HG03045 (cell line): ENCODE measurements at regions not wholly inside any gene's neighbourhood (a gene's known extent, or its start where the extent isn't known, plus 50 kb on each side); places are given as distances from the start of the nearest gene placed in this dataset.

Source experiments
- ATAC-seq: cut with Tn5 transposase; IDR thresholded peaks from one replicate; pipeline ENCODE4 v1.9.1; 2021; ENCODE audit warnings: mild to moderate bottlenecking, moderate library complexity; ENCODE audit not compliant: unreplicated experiment

- ATAC-seq = no peak
These were observed 136.9 kb upstream of the FOXF1 start for GRCh38 chr16:86373276-86373901.

- no peak for ATAC-seq
These were observed 135.7 kb upstream of the FOXF1 start for GRCh38 chr16:86374603-86375130.

DNA sequence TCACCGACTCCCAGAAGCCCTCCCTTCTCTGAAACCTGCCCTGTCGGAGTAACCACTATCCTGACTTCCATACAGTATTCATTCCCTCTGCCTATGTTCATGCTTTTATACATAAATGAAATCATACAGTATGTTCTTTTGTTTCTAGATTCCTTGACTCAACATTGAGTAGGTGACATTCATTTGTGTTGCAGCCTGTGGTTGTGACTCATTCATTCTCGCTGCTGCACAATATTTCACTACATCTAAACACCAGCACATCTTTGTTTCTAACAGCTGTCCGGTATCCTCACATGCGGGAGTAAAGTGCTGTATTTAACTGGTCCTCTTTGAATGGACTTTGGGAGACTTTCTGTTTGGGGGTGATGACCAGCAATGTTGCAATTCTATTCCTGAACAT lies 135.0 kb upstream of the FOXF1 start:
- no peak for ATAC-seq

GRCh38 chr16:86375851-86376250 lies 134.5 kb upstream of the FOXF1 start:
- no peak for ATAC-seq

DNA sequence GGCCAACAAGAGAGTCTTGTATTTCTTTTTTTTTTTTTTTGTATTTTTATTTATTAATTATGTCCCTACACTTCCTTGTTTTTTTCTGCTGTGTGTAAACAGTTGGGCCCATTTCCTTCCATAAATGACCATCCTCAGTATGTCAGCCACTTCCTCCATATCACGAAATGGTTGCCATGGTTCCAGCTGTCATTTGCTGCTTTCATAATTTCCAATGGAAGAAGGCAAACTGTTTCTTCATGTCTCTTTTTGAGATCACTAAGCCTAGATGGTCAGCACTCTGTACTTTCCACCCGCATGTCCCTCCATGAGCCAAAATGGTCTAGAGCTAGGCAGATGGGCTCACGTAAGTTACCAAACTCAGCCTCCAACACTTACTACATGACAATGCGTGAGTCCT lies 133.5 kb upstream of the FOXF1 start:
- no peak for ATAC-seq

GRCh38 chr16:86377251-86378022 lies 132.9 kb upstream of the FOXF1 start:
- no peak for ATAC-seq

DNA sequence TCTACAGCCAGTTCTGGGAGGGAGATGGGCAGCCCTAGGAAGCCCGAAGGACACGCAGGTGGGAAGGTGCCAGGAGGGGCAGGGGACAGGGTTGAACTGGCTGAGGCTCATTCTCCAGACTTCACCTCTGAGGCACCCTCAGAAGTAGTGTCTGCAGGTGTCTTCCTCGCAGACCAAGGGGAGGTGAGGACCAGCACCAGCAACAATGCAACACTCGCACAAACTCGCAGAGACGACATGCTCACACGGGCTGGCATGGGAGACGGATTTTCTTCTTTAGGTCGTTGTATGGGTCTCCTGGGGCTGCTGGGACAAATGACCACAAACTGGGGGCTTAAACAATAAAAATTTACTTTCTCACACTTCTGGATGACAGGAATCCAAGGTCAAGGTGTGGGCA lies 132.2 kb upstream of the FOXF1 start:
- no peak for ATAC-seq

DNA sequence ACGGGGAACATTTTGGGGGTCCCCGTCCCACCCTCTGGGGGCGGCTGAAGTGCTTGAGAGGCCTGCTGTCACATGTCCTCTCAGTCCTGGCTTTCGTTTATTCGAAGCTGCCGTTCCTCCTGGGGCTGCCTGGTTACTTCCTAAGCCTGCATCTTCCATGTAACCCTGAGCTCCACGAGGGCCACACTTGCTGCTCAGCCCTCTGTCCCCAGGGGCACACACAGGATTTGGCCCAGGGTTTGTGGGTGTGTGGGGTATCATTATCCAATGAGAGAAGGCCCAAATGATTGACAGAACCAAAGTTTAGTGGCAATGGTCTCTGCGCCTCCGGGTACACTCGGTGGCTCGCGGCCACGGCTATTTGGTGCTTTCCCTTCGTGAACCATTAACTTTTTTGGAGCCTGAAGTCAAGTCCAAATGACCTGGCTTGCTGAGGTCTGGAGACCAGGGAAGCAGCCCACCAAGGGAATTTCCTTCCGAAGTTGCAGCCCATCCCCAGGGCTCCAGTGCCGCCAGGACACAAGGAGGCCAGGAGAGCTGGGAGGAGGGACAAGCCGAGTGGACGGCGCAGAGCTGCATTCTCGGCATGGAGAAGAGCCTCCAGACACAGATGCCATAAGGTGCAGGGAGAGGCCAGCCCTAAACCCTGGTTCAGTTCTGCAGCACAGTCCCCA lies 131.4 kb upstream of the FOXF1 start:
- ATAC-seq = no peak

- no peak for ATAC-seq
These were observed 130.9 kb upstream of the FOXF1 start for GRCh38 chr16:86379505-86379846.

- no peak for ATAC-seq
These were observed 130.3 kb upstream of the FOXF1 start for GRCh38 chr16:86380030-86380429.

DNA sequence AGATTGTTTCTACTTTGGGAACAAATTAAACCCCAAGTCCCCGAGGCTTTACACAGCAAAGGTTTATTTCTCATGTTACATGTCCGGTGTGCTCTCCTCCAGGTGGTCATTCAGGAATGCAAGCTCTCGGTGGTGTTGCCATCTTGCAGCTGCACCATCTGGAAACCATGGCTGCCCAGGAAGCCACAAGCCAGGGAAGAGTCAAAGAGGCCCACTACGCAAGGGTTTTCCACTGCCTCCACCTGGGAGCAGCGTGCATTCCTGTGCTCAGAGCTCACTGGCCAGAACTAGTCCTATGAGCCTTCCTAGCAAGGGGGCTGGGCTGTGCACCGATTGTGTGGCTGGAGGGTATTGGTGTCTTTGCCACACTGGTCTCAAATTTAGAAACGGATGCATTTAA lies 128.8 kb upstream of the FOXF1 start:
- no peak for ATAC-seq

- ATAC-seq = no peak
These were observed 128.1 kb upstream of the FOXF1 start for GRCh38 chr16:86382067-86382773.

DNA sequence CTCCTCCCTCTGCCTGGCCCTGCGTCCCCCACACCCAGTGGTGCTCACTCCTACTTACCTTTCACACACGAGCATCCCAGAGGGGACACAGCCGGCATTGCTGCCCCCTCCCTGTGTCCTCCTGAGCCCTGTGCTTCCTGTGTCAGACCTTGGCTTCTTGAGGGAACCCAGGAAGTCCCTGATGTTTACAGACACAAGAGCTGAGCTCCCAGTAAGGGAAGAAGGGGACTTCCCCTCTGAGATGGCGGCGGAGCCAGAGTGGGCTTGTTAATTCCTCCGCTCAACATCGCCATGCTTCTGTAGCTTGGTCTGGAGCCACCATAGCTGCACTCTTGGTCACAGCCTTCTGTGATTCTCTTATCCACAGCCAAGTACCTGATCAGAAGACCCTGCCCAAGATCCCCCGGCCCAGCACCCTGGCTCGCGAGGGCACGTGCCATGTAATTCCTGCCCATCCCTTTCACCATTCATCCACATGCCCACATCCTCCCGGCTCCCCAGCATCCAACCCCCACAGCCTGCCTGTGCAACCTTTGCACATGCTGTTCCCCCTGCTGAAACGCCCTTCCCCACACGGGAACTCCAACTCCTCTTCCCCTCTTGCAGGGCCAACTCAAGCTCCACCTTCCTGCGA lies 127.4 kb upstream of the FOXF1 start:
- no peak for ATAC-seq

DNA sequence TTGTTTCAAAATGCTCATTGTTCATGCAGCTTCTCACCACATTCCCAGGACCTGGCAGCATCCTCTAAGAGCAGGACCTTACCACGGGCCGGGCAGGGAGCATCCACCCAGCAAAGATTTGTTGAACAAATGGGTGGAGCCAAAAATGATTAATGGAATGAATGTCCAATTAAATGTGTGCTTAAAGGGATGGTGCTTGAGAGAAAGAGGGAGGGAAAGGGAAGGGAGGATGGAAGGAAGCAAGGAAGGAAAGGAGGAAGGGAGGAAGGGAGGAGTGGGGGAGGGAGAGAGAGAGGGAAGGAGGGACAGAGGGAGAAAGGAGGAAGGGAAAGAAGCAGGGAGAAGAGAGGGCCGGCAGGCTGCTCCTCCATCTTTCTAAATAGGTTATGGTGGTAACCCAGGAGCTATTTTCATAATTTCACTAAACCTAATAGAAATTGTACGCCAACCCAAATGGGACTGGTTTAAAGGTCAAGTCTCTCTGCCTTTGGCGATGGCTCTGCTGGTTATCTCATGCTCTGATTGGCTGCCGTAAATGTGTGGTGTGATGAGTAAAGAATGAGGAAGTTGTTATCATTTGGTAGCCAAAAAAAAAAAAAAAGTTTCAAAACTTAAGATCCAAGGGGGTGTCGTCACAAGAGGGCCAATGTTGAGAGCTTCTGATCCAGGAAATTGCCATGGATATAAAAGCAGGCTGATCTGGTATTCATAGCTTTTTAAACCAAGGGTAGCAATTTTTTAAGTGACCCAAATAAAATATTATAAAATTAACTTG lies 126.7 kb upstream of the FOXF1 start:
- ATAC-seq = no peak

- no peak for ATAC-seq
These were observed 126.1 kb upstream of the FOXF1 start for GRCh38 chr16:86384263-86384649.

GRCh38 chr16:86384980-86385379 lies 125.3 kb upstream of the FOXF1 start:
- ATAC-seq = no peak

DNA sequence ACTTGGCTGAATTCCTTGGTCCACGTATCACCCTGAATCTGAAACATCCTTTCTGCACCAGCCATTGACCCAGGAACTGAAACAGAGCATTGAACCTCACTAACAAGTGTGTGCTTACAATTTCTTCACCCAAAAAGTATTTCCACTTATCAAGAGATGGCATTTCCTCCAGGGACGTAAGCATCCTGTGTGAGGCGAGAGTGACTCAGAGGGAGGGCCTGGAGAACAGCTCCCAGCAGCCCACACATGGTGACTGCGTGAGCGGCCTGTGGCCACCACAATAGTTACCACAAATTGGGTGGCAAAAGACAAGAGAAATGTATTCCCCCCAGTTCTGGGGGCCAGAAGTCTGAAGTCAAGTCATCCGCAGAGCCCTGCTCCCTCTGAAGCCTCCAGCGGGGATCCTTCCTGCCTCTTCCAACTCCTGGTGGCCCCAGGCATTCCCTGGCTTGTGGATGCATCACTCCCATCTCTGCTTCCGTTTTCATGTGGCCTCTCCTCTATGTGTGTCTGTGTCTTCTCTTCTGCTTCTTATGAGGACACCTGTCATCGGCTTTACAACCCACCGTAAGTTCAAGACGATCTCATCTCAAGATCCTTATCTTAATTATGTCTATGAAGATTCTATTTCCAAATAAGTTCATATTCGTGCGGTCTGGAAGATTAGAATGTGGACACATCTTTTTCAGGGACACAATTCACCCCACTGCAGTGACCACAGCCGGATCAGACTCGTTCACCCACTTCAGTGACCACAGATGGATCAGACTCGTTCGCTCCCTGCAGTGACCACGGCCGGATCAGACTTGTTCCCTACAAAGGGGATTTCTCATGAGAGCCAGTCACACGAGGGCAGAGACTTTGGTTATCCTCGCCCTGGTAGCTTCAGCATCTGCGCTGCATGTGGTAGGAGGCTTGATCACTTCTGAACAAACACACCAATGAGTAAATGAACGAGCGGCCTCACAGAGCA lies 122.6 kb upstream of the FOXF1 start:
- ATAC-seq = no peak

GRCh38 chr16:86388976-86389375 lies 121.4 kb upstream of the FOXF1 start:
- no peak for ATAC-seq
